Neural cell (in vitro differentiated cells): ENCODE measurements at regions not wholly inside any gene's neighbourhood (a gene's known extent, or its start where the extent isn't known, plus 50 kb on each side); places are given as distances from the start of the nearest gene placed in this dataset.

Experiments
- H2AFZ ChIP-seq: fragments of 200-600, 300-800 bp; sonication (generic), shearing (Covaris generic); 2 replicates; pipeline ENCODE4 v1.6.0; 2014; ENCODE audit warnings: low read depth, mild to moderate bottlenecking, antibody characterized with exemption, low read length, moderate library complexity
- H3F3A ChIP-seq: fragments of 200-600 bp; shearing (Covaris generic); 2 replicates; pipeline ENCODE4 v1.6.1; 2016; ENCODE audit warnings: mild to moderate bottlenecking, moderate library complexity, mixed read lengths, antibody characterized with exemption, low read length; ENCODE audit not compliant: insufficient read depth, poor library complexity, severe bottlenecking
- H3K27ac ChIP-seq: fragments of 200-600, 300-800 bp; sonication (generic), shearing (Covaris generic); 2 replicates; pipeline ENCODE4 v1.5.1; 2014; ENCODE audit warnings: mild to moderate bottlenecking, low read length, moderate library complexity
- H3K27me3 ChIP-seq: fragments of 300-800, 200-600 bp; sonication (generic), shearing (Covaris generic); 2 replicates; pipeline ENCODE4 v1.6.0; 2014; ENCODE audit warnings: mild to moderate bottlenecking, low read depth, low read length, moderate library complexity; ENCODE audit not compliant: insufficient read depth
- H3K36me3 ChIP-seq: fragments of 300-800, 200-600 bp; sonication (generic), shearing (Covaris generic); 2 replicates; pipeline ENCODE4 v1.5.1; 2014; ENCODE audit warnings: mild to moderate bottlenecking, antibody characterized with exemption, low read length, moderate library complexity; ENCODE audit not compliant: insufficient read depth
- H3K4me2 ChIP-seq: fragments of 300-800, 200-600 bp; sonication (generic), shearing (Covaris generic); 2 replicates; pipeline ENCODE4 v1.6.0; 2014; ENCODE audit warnings: mild to moderate bottlenecking, low read length
- H3K4me3 ChIP-seq: fragments of 300-800, 200-600 bp; sonication (generic), shearing (Covaris generic); 2 replicates; pipeline ENCODE4 v1.5.1; 2014; ENCODE audit warnings: mild to moderate bottlenecking, low read length, moderate library complexity
- H3K79me2 ChIP-seq: fragments of 200-600 bp; shearing (Covaris generic); replicated peaks from 2 replicates; pipeline ENCODE4 v1.6.0; 2014; ENCODE audit warnings: mild to moderate bottlenecking, low read length, moderate library complexity; ENCODE audit not compliant: insufficient read depth
- H3K9ac ChIP-seq: fragments of 300-800, 200-600 bp; sonication (generic), shearing (Covaris generic); 2 replicates; pipeline ENCODE4 v1.6.1; 2016; ENCODE audit warnings: mild to moderate bottlenecking, low read length, mixed read lengths
- H3K9me2 ChIP-seq: fragments of 200-600 bp; shearing (Covaris generic); 2 replicates; pipeline ENCODE4 v1.6.1; 2016; ENCODE audit warnings: mild to moderate bottlenecking, low read length, mixed read lengths; ENCODE audit not compliant: insufficient read depth
- H3K9me3 ChIP-seq: fragments of 200-600, 300-800 bp; sonication (generic), shearing (Covaris generic); 2 replicates; pipeline ENCODE4 v1.6.1; 2016; ENCODE audit warnings: mild to moderate bottlenecking, mixed run types, low read length, moderate library complexity, mixed read lengths
- H4K20me1 ChIP-seq: fragments of 200-600 bp; shearing (Covaris generic); 2 replicates; pipeline ENCODE4 v1.6.1; 2016; ENCODE audit warnings: mild to moderate bottlenecking, mixed run types; ENCODE audit not compliant: insufficient read depth
- EP300 ChIP-seq: fragments of 450-650 bp; conservative IDR thresholded peaks from 2 replicates; pipeline ENCODE4 v1.6.1; 2014; ENCODE audit warnings: antibody characterized with exemption, mild to moderate bottlenecking, moderate library complexity; ENCODE audit not compliant: poor library complexity, severe bottlenecking
- EZH2 ChIP-seq: fragments of 200-600, 300-800 bp; shearing (Covaris generic), sonication (generic); IDR thresholded peaks from 2 replicates; pipeline ENCODE4 v1.6.1; 2014; ENCODE audit warnings: antibody characterized with exemption, low read length, borderline replicate concordance, mild to moderate bottlenecking; ENCODE audit not compliant: insufficient read depth, poor library complexity, severe bottlenecking
- MXI1 ChIP-seq: fragments of 450-650 bp; conservative IDR thresholded peaks from 2 replicates; pipeline ENCODE4 v1.6.1; 2014; ENCODE audit warnings: antibody characterized with exemption, mild to moderate bottlenecking; ENCODE audit not compliant: poor library complexity, severe bottlenecking
- POLR2AphosphoS5 ChIP-seq: IDR thresholded peaks from 2 replicates; pipeline ENCODE4 v1.6.1; 2012
- RAD21 ChIP-seq: fragments of 450-650 bp; conservative IDR thresholded peaks from 2 replicates; pipeline ENCODE4 v1.6.1; 2014; ENCODE audit warnings: antibody characterized with exemption, mild to moderate bottlenecking, moderate library complexity
- REST ChIP-seq: IDR thresholded peaks from 2 replicates; pipeline ENCODE4 v1.6.1; 2012; ENCODE audit warnings: borderline replicate concordance
- SMC3 ChIP-seq: fragments of 450-650 bp; conservative IDR thresholded peaks from 2 replicates; pipeline ENCODE4 v1.6.1; 2014; ENCODE audit warnings: antibody characterized with exemption, mild to moderate bottlenecking, moderate library complexity; ENCODE audit not compliant: poor library complexity
- TAF1 ChIP-seq: IDR thresholded peaks from 2 replicates; pipeline ENCODE4 v1.6.1; 2012; ENCODE audit warnings: low read depth
- TF ChIP-seq, protein P1 (sequence below): fragments of 450-650 bp; IDR thresholded peaks from 2 replicates; pipeline ENCODE4 v1.5.1; 2014; ENCODE audit warnings: antibody characterized with exemption, mild to moderate bottlenecking, moderate library complexity; ENCODE audit not compliant: poor library complexity, severe bottlenecking

DNA sequence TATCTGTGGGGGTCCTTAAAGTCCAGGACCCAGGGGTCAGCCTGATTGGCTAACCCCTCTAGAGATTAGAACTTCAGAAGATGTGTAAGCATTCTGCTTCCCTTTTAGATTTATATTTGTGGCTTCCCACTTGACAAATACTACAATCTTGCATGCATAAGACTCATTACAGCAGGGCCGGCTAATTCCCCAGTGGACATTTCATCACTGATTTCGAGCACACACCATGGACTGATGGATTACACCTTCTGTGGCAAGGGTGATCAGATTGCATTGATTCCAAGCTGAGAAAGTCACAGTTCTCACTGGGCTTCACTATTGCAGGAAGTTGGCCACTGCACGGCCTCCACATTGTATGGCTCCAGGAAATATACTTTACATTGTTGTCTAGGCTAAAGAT is 65.8 kb upstream of the DAPK1 start:
- Histone ChIP-seq H4K20me1 (no peaks in the 10 kb centered on the region), H3K27me3 (no peaks in the 10 kb centered on the region), H3K4me2 (no peak overlapping the region), H3K9me2 (no peaks in the 10 kb centered on the region), H3K9ac (no peak overlapping the region), H3F3A (no peaks in the 10 kb centered on the region), H3K4me3 (no peak overlapping the region), H3K79me2 (no peaks in the 10 kb centered on the region), H3K36me3 (no peaks in the 10 kb centered on the region), H3K9me3 (no peaks in the 10 kb centered on the region), H3K27ac (no peak overlapping the region), H2AFZ (no peak overlapping the region)
- TF ChIP-seq EP300 (no peak), POLR2AphosphoS5 (no peak), SMC3 (no peak), EZH2 (no peak), MXI1 (no peak), REST (no peak), TAF1 (no peak), RAD21 (no peak)
- TF ChIP-seq, protein P1, sequence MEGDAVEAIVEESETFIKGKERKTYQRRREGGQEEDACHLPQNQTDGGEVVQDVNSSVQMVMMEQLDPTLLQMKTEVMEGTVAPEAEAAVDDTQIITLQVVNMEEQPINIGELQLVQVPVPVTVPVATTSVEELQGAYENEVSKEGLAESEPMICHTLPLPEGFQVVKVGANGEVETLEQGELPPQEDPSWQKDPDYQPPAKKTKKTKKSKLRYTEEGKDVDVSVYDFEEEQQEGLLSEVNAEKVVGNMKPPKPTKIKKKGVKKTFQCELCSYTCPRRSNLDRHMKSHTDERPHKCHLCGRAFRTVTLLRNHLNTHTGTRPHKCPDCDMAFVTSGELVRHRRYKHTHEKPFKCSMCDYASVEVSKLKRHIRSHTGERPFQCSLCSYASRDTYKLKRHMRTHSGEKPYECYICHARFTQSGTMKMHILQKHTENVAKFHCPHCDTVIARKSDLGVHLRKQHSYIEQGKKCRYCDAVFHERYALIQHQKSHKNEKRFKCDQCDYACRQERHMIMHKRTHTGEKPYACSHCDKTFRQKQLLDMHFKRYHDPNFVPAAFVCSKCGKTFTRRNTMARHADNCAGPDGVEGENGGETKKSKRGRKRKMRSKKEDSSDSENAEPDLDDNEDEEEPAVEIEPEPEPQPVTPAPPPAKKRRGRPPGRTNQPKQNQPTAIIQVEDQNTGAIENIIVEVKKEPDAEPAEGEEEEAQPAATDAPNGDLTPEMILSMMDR = no peak

DNA sequence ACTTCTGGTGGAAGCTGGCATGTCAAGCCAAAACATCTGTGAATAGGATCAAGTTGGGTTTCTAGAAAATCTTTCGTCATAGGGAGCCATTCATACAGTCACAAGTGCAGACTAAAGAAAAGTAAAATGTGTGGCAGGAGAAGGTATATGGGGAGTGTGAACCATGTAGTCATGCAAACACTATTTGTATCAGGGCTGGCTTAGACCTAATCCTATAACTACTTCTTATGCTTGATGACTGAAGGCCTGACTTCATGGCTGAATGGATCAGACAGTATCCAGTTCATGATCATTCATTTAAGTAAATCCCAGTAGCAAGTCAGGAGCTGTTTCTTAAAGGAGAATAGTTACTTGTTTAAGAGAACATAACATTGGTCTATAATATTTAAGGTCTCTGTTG is 63.8 kb upstream of the DAPK1 start:
- H3K9me3 ChIP-seq = no peaks in the 10 kb centered on the region
- no peak overlapping the region for H3K4me2 ChIP-seq
- no peaks in the 10 kb centered on the region for H4K20me1 ChIP-seq
- H3K9me2 ChIP-seq = no peaks in the 10 kb centered on the region
- no peak overlapping the region for H3K27ac ChIP-seq
- H3K9ac ChIP-seq = no peak overlapping the region
- TF ChIP-seq EZH2 (no peak), POLR2AphosphoS5 (no peak)
- no peaks in the 10 kb centered on the region for H3K79me2 ChIP-seq
- H3K36me3 ChIP-seq = no peaks in the 10 kb centered on the region
- no peaks in the 10 kb centered on the region for H3F3A ChIP-seq
- H3K27me3 ChIP-seq = no peaks in the 10 kb centered on the region
- H2AFZ ChIP-seq = no peak overlapping the region
- H3K4me3 ChIP-seq = no peak overlapping the region

DNA sequence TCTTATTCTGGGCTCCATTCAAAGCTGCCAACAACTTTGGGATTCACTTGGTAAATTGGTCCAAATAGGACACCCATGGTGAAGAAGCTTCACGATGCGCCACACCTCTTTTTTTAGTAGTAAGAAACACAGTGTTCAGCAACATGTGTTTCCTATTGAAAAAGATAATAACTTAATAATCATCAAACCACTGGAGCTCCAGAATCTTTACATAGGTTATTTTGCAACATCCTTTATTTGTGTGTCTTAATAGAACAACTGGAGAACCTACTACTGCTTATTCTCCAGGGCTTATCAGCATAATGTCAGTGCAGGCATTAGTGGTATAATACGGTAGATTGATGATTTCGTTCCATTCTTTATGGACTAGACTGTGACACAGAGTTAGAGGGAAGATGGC is 63.3 kb upstream of the DAPK1 start:
- Histone ChIP-seq H2AFZ (no peak overlapping the region), H3K4me3 (no peak overlapping the region), H3K9me2 (no peaks in the 10 kb centered on the region), H3K27me3 (no peaks in the 10 kb centered on the region), H3K36me3 (no peaks in the 10 kb centered on the region), H3K9me3 (no peaks in the 10 kb centered on the region), H3K9ac (no peak overlapping the region), H4K20me1 (no peaks in the 10 kb centered on the region), H3K4me2 (no peak overlapping the region), H3K79me2 (no peaks in the 10 kb centered on the region), H3K27ac (no peak overlapping the region), H3F3A (no peaks in the 10 kb centered on the region)
- TF ChIP-seq EP300 (no peak), MXI1 (no peak), RAD21 (no peak), SMC3 (no peak), REST (no peak), TAF1 (no peak), EZH2 (no peak)
- TF ChIP-seq, protein P1 = no peak
